SK-N-MC (cell line): ENCODE measurements at regions not wholly inside any gene's neighbourhood (a gene's known extent, or its start where the extent isn't known, plus 50 kb on each side); places are given as distances from the start of the nearest gene placed in this dataset.

Source experiments
- EZH2 ChIP-seq: fragments of 200-600 bp; sonication (generic); IDR thresholded peaks from one replicate; pipeline ENCODE4 v1.6.1; 2017; ENCODE audit warnings: antibody characterized with exemption
- FOXP2 ChIP-seq: optimal IDR thresholded peaks from 2 replicates; pipeline ENCODE3; 2011; ENCODE audit warnings: mild to moderate bottlenecking, moderate library complexity; ENCODE audit not compliant: insufficient read depth; ENCODE audit errors: extremely low read length, control extremely low read depth
- POLR2AphosphoS5 ChIP-seq: IDR thresholded peaks from 2 replicates; pipeline ENCODE4 v1.6.1; 2012; ENCODE audit warnings: mild to moderate bottlenecking, low read depth, low read length, borderline replicate concordance

- TF ChIP-seq POLR2AphosphoS5: no peak
- TF ChIP-seq EZH2: no peak
- TF ChIP-seq FOXP2: no peak
Observed at GRCh38 chr5:89901983-89902382, 507.6 kb downstream of the CETN3 start.
